DND-41 (cell line): ENCODE measurements at regions not wholly inside any gene's neighbourhood (a gene's known extent, or its start where the extent isn't known, plus 50 kb on each side); places are given as distances from the start of the nearest gene placed in this dataset.

Source experiments
- ATAC-seq: fragments of 200-7000 bp; cut with Tn5 transposase; 3 replicates; pipeline ENCODE4 v1.9.1; 2021; ENCODE audit warnings: low read depth; ENCODE audit not compliant: insufficient read depth
- DNase-seq: peaks from one replicate; pipeline ENCODE4 v3.0.0-alpha.2; 2020
- H2AFZ ChIP-seq: 2 replicates; pipeline ENCODE4 v1.6.0; 2012; ENCODE audit warnings: low read depth, low read length
- H3K27ac ChIP-seq: 2 replicates; pipeline ENCODE4 v1.5.1; 2012; ENCODE audit warnings: low read length, inconsistent platforms
- H3K27me3 ChIP-seq: fragments of 200-600 bp; sonication (generic); 2 replicates; pipeline ENCODE4 v1.6.0; 2012; ENCODE audit warnings: low read length, mild to moderate bottlenecking, inconsistent platforms; ENCODE audit not compliant: insufficient read depth, poor library complexity
- H3K36me3 ChIP-seq: 2 replicates; pipeline ENCODE4 v1.5.1; 2012; ENCODE audit warnings: low read length, inconsistent platforms; ENCODE audit not compliant: insufficient read depth
- H3K4me1 ChIP-seq: 2 replicates; pipeline ENCODE4 v1.5.1; 2012; ENCODE audit warnings: mild to moderate bottlenecking, low read length; ENCODE audit not compliant: insufficient read depth
- H3K4me2 ChIP-seq: 2 replicates; pipeline ENCODE4 v1.6.0; 2012; ENCODE audit warnings: mild to moderate bottlenecking, moderate library complexity, low read length, inconsistent platforms; ENCODE audit not compliant: insufficient read depth
- H3K4me3 ChIP-seq, 2 experiments: fragments of 200-600 bp in 1 of 2; shearing (Covaris generic) in 1 of 2; 2 replicates each; pipeline ENCODE4 v1.5.1; 2012 to 2016; ENCODE audit warnings: inconsistent platforms in 2 of 2, low read length in 2 of 2, mild to moderate bottlenecking in 2 of 2, low read depth in 1 of 2, moderate library complexity in 1 of 2
- H3K79me2 ChIP-seq: 2 replicates; pipeline ENCODE4 v1.6.0; 2012; ENCODE audit warnings: low read length, inconsistent platforms; ENCODE audit not compliant: insufficient read depth
- H3K9ac ChIP-seq: 2 replicates; pipeline ENCODE4 v1.6.0; 2012; ENCODE audit warnings: low read depth, mild to moderate bottlenecking, inconsistent platforms, low read length, moderate library complexity
- H3K9me3 ChIP-seq: 2 replicates; pipeline ENCODE4 v1.5.1; 2012; ENCODE audit warnings: low read length, moderate library complexity, mild to moderate bottlenecking, inconsistent platforms; ENCODE audit not compliant: insufficient read depth, severe bottlenecking
- H4K20me1 ChIP-seq: 2 replicates; pipeline ENCODE4 v1.6.0; 2012; ENCODE audit warnings: low read length; ENCODE audit not compliant: insufficient read depth
- EZH2 ChIP-seq: IDR thresholded peaks from 3 replicates; pipeline ENCODE4 v1.6.1; 2012; ENCODE audit warnings: borderline replicate concordance, low read depth, mild to moderate bottlenecking, moderate library complexity, low read length, inconsistent platforms; ENCODE audit not compliant: severe bottlenecking
- TF ChIP-seq, protein P1 (sequence below): IDR thresholded peaks from 2 replicates; pipeline ENCODE4 v1.5.1; 2012; ENCODE audit warnings: borderline replicate concordance, low read length, moderate library complexity, mild to moderate bottlenecking; ENCODE audit not compliant: poor library complexity, severe bottlenecking; ENCODE audit errors: extremely low read depth

DNA sequence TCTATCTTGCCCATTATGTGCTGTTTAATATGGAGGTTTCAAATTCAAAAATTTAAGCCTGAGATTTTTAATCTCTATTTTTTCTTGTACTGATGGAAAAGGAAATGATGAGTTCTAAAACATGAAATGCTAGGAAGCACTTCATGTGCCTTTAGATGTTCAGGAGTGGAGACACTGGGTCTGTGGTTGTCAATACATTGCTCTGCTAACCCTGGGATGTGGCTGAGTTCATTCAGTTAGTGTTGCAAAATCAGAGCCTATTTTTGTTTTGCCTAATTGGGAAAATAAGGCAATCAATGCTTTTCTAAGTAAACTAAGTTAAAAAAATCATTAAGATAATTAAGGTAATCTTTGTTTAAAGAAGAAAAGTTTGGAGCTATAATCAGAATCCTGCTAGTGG lies 83.1 kb downstream of the DIPK2A start:
- Histone ChIP-seq H3K36me3 (no peaks in the 10 kb centered on the region), H2AFZ (no peak overlapping the region), H4K20me1 (no peaks in the 10 kb centered on the region), H3K9me3 (no peaks in the 10 kb centered on the region), H3K4me2 (no peak overlapping the region), H3K27me3 (peaks cover 3% of the 10 kb centered on the region), H3K9ac (no peak overlapping the region), H3K79me2 (no peaks in the 10 kb centered on the region), H3K4me3 (no peak overlapping the region), H3K4me1 (no peaks in the 10 kb centered on the region), H3K27ac (no peak overlapping the region)
- ATAC-seq, result no peak
- TF ChIP-seq, protein P1, sequence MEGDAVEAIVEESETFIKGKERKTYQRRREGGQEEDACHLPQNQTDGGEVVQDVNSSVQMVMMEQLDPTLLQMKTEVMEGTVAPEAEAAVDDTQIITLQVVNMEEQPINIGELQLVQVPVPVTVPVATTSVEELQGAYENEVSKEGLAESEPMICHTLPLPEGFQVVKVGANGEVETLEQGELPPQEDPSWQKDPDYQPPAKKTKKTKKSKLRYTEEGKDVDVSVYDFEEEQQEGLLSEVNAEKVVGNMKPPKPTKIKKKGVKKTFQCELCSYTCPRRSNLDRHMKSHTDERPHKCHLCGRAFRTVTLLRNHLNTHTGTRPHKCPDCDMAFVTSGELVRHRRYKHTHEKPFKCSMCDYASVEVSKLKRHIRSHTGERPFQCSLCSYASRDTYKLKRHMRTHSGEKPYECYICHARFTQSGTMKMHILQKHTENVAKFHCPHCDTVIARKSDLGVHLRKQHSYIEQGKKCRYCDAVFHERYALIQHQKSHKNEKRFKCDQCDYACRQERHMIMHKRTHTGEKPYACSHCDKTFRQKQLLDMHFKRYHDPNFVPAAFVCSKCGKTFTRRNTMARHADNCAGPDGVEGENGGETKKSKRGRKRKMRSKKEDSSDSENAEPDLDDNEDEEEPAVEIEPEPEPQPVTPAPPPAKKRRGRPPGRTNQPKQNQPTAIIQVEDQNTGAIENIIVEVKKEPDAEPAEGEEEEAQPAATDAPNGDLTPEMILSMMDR, result no peak
- no peak for TF ChIP-seq EZH2
- DNase-seq, result no peak

DNA sequence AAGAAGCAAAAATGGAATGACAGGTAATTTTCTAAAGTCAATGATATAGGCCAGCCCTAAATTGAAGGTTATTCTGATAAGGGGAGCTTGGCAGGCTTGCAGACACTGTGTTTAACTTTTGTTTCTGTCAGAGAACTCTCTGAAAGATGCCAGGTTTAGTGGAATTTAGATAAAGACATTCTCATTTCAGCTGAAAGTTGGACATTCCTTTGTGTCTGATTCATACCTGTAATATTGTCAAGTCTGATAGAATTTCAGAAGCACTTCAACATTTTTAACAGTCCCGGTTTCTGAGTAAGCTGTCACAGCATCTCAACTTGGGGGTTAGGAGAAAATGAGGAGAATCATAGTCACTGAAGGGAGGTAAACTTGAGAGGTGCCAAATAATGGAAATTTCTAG lies 84.0 kb downstream of the DIPK2A start:
- H3K36me3 ChIP-seq, result no peaks in the 10 kb centered on the region
- no peaks in the 10 kb centered on the region for H3K4me1 ChIP-seq
- H3K4me3 ChIP-seq, result no peak overlapping the region
- TF ChIP-seq, protein P1, result no peak
- no peak for TF ChIP-seq EZH2
- no peak overlapping the region for H3K27ac ChIP-seq
- ATAC-seq (no peak), DNase-seq (no peak)
- no peaks in the 10 kb centered on the region for H4K20me1 ChIP-seq
- H3K9ac ChIP-seq, result no peak overlapping the region
- H3K79me2 ChIP-seq, result no peaks in the 10 kb centered on the region
- H3K4me2 ChIP-seq, result no peak overlapping the region
- peaks cover 3% of the 10 kb centered on the region for H3K27me3 ChIP-seq
- H3K9me3 ChIP-seq, result no peaks in the 10 kb centered on the region
- H2AFZ ChIP-seq, result no peak overlapping the region

DNA sequence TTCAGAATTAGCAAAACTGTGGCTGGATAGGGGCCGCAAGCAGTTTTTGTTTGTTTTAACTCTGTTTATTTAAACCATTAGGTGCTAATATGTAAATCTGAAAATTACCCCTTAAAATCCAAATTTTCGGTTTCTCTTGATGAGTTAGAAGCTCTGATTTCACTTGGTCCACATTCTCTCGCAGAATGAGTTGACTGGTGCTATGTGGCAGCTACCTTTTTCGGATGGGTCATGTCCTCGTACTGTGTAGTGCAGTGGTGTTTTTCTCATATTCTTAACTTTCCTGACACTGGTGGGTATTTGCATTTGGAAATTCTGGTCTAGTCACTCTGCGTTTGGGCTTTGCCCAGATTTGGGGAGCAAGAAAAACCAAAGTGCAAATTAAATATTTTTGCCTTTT lies 87.1 kb downstream of the DIPK2A start:
- Histone ChIP-seq H3K9me3 (no peaks in the 10 kb centered on the region), H3K4me3 (no peak overlapping the region), H2AFZ (no peak overlapping the region), H3K27ac (no peak overlapping the region), H4K20me1 (no peaks in the 10 kb centered on the region), H3K36me3 (no peaks in the 10 kb centered on the region), H3K4me2 (no peak overlapping the region), H3K27me3 (peaks cover 3% of the 10 kb centered on the region), H3K9ac (no peak overlapping the region), H3K79me2 (no peaks in the 10 kb centered on the region), H3K4me1 (no peaks in the 10 kb centered on the region)
- TF ChIP-seq, protein P1, result no peak
- no peak for TF ChIP-seq EZH2
- DNase-seq, result no peak
- no peak for ATAC-seq

DNA sequence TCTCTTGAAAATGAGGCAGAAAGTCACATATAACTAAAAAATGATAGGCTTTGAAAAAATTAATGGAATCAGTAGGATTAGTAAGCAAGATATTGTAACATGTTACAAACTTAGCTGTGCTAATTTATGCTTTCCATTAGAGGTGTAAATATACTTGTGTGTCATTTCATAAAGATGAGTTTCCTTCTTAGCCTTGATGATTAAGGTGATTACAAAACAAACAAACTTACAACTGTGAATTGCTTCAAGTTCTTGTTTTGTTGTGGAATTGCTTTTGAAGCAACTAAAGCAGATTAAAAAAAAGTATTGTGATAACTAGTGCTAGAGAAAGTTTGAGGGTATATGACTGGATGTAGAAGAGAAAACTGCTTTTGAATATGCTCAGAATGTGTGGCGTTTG lies 87.9 kb downstream of the DIPK2A start:
- H3K79me2 ChIP-seq, result no peaks in the 10 kb centered on the region
- TF ChIP-seq, protein P1, result no peak
- no peak overlapping the region for H3K4me2 ChIP-seq
- no peak overlapping the region for H3K27ac ChIP-seq
- DNase-seq, result no peak
- no peaks in the 10 kb centered on the region for H3K9me3 ChIP-seq
- H3K36me3 ChIP-seq, result no peaks in the 10 kb centered on the region
- no peaks in the 10 kb centered on the region for H4K20me1 ChIP-seq
- no peaks in the 10 kb centered on the region for H3K27me3 ChIP-seq
- H2AFZ ChIP-seq, result no peak overlapping the region
- no peaks in the 10 kb centered on the region for H3K4me1 ChIP-seq
- no peak for ATAC-seq
- H3K9ac ChIP-seq, result no peak overlapping the region
- no peak overlapping the region for H3K4me3 ChIP-seq
